Smooth muscle cell (in vitro differentiated cells): ENCODE measurements at regions not wholly inside any gene's neighbourhood (a gene's known extent, or its start where the extent isn't known, plus 50 kb on each side); places are given as distances from the start of the nearest gene placed in this dataset.

Experiments used
- DNase-seq: peaks from one replicate; lab custom pipeline; 2025; ENCODE audit not compliant: unreplicated experiment; lab: John Stamatoyannopoulos, UW
- H2AFZ ChIP-seq: fragments of 200-600 bp; sonication (generic); 2 replicates; pipeline ENCODE4 v1.6.0; 2016; ENCODE audit warnings: antibody characterized with exemption, low read depth, mild to moderate bottlenecking
- H3F3A ChIP-seq: fragments of 200-600 bp; sonication (generic); 2 replicates; pipeline ENCODE4 v1.6.0; 2017; ENCODE audit warnings: antibody characterized with exemption, low read depth
- H3K27ac ChIP-seq: fragments of 200-600 bp; sonication (generic); 2 replicates; pipeline ENCODE4 v1.5.1; 2016; ENCODE audit warnings: low read depth, mild to moderate bottlenecking
- H3K27me3 ChIP-seq: fragments of 200-600 bp; sonication (generic); 2 replicates; pipeline ENCODE4 v1.6.1; 2016; ENCODE audit warnings: low read depth, mild to moderate bottlenecking
- H3K36me3 ChIP-seq: fragments of 200-600 bp; sonication (generic); 2 replicates; pipeline ENCODE4 v1.5.1; 2016; ENCODE audit warnings: low read depth
- H3K4me1 ChIP-seq: fragments of 200-600 bp; sonication (generic); 2 replicates; pipeline ENCODE4 v1.5.1; 2016; ENCODE audit warnings: low read depth
- H3K4me2 ChIP-seq: fragments of 200-600 bp; sonication (generic); 2 replicates; pipeline ENCODE4 v1.6.0; 2016; ENCODE audit warnings: mild to moderate bottlenecking
- H3K4me3 ChIP-seq: fragments of 200-600 bp; sonication (generic); 2 replicates; pipeline ENCODE4 v1.5.1; 2016; ENCODE audit warnings: mild to moderate bottlenecking
- H3K79me2 ChIP-seq: fragments of 200-600 bp; sonication (generic); 2 replicates; pipeline ENCODE4 v1.6.0; 2016; ENCODE audit warnings: low read depth, mild to moderate bottlenecking
- H3K9ac ChIP-seq: fragments of 200-600 bp; sonication (generic); 2 replicates; pipeline ENCODE4 v1.6.0; 2016; ENCODE audit warnings: low read depth
- H3K9me3 ChIP-seq: fragments of 200-600 bp; sonication (generic); replicated peaks from 2 replicates; pipeline ENCODE4 v1.5.1; 2016; ENCODE audit warnings: low read depth
- H4K20me1 ChIP-seq: fragments of 200-600 bp; sonication (generic); 2 replicates; pipeline ENCODE4 v1.6.0; 2016; ENCODE audit warnings: low read depth
- CTCF ChIP-seq: fragments of 200-600 bp; sonication (generic); IDR thresholded peaks from 2 replicates; pipeline ENCODE4 v1.5.1; 2017; ENCODE audit warnings: borderline replicate concordance, mild to moderate bottlenecking, antibody characterized with exemption; ENCODE audit not compliant: insufficient read depth, poor library complexity, severe bottlenecking
- WGBS: methylation state at CpG from one replicate; pipeline ENCODE4 v1.1.7; 2016; ENCODE audit warnings: low lambda C conversion rate; 5-methylcytosine and 5-hydroxymethylcytosine counted together

- Histone ChIP-seq H2AFZ (no peak overlapping the region), H3K79me2 (no peaks in the 10 kb centered on the region), H3K4me3 (no peak overlapping the region), H3K4me1 (no peaks in the 10 kb centered on the region), H3K27me3 (no peaks in the 10 kb centered on the region), H4K20me1 (no peaks in the 10 kb centered on the region), H3K9ac (no peak overlapping the region), H3F3A (no peaks in the 10 kb centered on the region), H3K36me3 (no peaks in the 10 kb centered on the region), H3K9me3 (no peaks in the 10 kb centered on the region), H3K4me2 (no peak overlapping the region), H3K27ac (no peak overlapping the region)
- peak; percentile 56 for TF ChIP-seq CTCF
- no peak for DNase-seq
- 58% methylated on average over 10 of the region's 10 CpGs for WGBS
Measured at GRCh38 chr10:125343118-125343925, 183.0 kb upstream of the CTBP2 start.

GRCh38 chr10:125341611-125342010, 181.2 kb upstream of the CTBP2 start:
- Histone ChIP-seq H3F3A (no peaks in the 10 kb centered on the region), H3K4me2 (peak overlapping the region; percentile 4), H3K9ac (no peak overlapping the region), H3K36me3 (no peaks in the 10 kb centered on the region), H3K79me2 (no peaks in the 10 kb centered on the region), H3K4me1 (no peaks in the 10 kb centered on the region), H3K27ac (no peak overlapping the region), H3K27me3 (no peaks in the 10 kb centered on the region), H3K9me3 (no peaks in the 10 kb centered on the region), H3K4me3 (no peak overlapping the region), H4K20me1 (no peaks in the 10 kb centered on the region), H2AFZ (no peak overlapping the region)
- TF ChIP-seq CTCF = no peak
- 46% methylated on average over 5 of the region's 5 CpGs for WGBS
- DNase-seq = no peak

GRCh38 chr10:125340903-125341302, 180.5 kb upstream of the CTBP2 start:
- H2AFZ ChIP-seq = no peak overlapping the region
- no peaks in the 10 kb centered on the region for H3K79me2 ChIP-seq
- no peak for TF ChIP-seq CTCF
- no peaks in the 10 kb centered on the region for H3F3A ChIP-seq
- H3K27me3 ChIP-seq = no peaks in the 10 kb centered on the region
- no peak overlapping the region for H3K9ac ChIP-seq
- no peak for DNase-seq
- no peaks in the 10 kb centered on the region for H3K9me3 ChIP-seq
- WGBS = 82% methylated on average over 4 of the region's 4 CpGs
- no peak overlapping the region for H3K4me3 ChIP-seq
- no peak overlapping the region for H3K4me2 ChIP-seq
- no peaks in the 10 kb centered on the region for H4K20me1 ChIP-seq
- H3K36me3 ChIP-seq = no peaks in the 10 kb centered on the region
- H3K27ac ChIP-seq = no peak overlapping the region
- H3K4me1 ChIP-seq = no peaks in the 10 kb centered on the region

- 87% methylated on average over 5 of the region's 5 CpGs for WGBS
- TF ChIP-seq CTCF = no peak
- no peak for DNase-seq
Measured at GRCh38 chr10:125337510-125337909, 177.1 kb upstream of the CTBP2 start.

More at GRCh38 chr10:125337510-125337909, 177.1 kb upstream of the CTBP2 start:
- Histone ChIP-seq H3K9ac (no peak overlapping the region), H3K4me1 (no peaks in the 10 kb centered on the region), H3K27ac (no peak overlapping the region), H4K20me1 (no peaks in the 10 kb centered on the region), H3K79me2 (no peaks in the 10 kb centered on the region), H2AFZ (no peak overlapping the region), H3F3A (no peaks in the 10 kb centered on the region), H3K4me3 (no peak overlapping the region), H3K9me3 (no peaks in the 10 kb centered on the region), H3K27me3 (no peaks in the 10 kb centered on the region), H3K36me3 (no peaks in the 10 kb centered on the region), H3K4me2 (no peak overlapping the region)
